NOMO-1 treated with DMSO at 0.1 percent for 48 hours (cell line): ENCODE measurements at regions not wholly inside any gene's neighbourhood (a gene's known extent, or its start where the extent isn't known, plus 50 kb on each side); places are given as distances from the start of the nearest gene placed in this dataset.
"Not testable (repeated sequence)": the region's sequence is repeated elsewhere in the genome, so short reads cannot be mapped to it uniquely, and the experiment has no call there.

ENCODE experiments used
- DNase-seq: peaks from one replicate; lab custom pipeline; 2025; ENCODE audit not compliant: unreplicated experiment; lab: John Stamatoyannopoulos, UW

- no peak for DNase-seq
These were observed 84.1 kb upstream of the ACKR3 start for GRCh38 chr2:236485519-236485918.

GRCh38 chr2:236489083-236489482 lies 80.5 kb upstream of the ACKR3 start:
- DNase-seq: not testable (repeated sequence)

GRCh38 chr2:236489895-236490404 lies 79.7 kb upstream of the ACKR3 start:
- no peak for DNase-seq

- no peak for DNase-seq
These were observed 73.3 kb upstream of the ACKR3 start for GRCh38 chr2:236496340-236496739.

GRCh38 chr2:236498369-236498768 lies 71.3 kb upstream of the ACKR3 start:
- DNase-seq: no peak

GRCh38 chr2:236499691-236500578 lies 69.7 kb upstream of the ACKR3 start:
- peak; percentile 33 for DNase-seq

- DNase-seq: no peak
These were observed 68.6 kb upstream of the ACKR3 start for GRCh38 chr2:236501026-236501425.

- DNase-seq: no peak
These were observed 68.1 kb upstream of the ACKR3 start for GRCh38 chr2:236501531-236501930.

- DNase-seq: no peak
These were observed 66.5 kb upstream of the ACKR3 start for GRCh38 chr2:236503100-236503499.

GRCh38 chr2:236503583-236503982 lies 66.0 kb upstream of the ACKR3 start:
- DNase-seq: no peak

GRCh38 chr2:236505041-236505440 lies 64.6 kb upstream of the ACKR3 start:
- no peak for DNase-seq

GRCh38 chr2:236505648-236506047 lies 64.0 kb upstream of the ACKR3 start:
- no peak for DNase-seq

- no peak for DNase-seq
These were observed 62.1 kb upstream of the ACKR3 start for GRCh38 chr2:236507393-236508085.

- no peak for DNase-seq
These were observed 61.2 kb upstream of the ACKR3 start for GRCh38 chr2:236508466-236508865.

- no peak for DNase-seq
These were observed 59.6 kb upstream of the ACKR3 start for GRCh38 chr2:236510034-236510433.

GRCh38 chr2:236511266-236511665 lies 58.4 kb upstream of the ACKR3 start:
- no peak for DNase-seq

GRCh38 chr2:236512267-236512666 lies 57.4 kb upstream of the ACKR3 start:
- no peak for DNase-seq

- peak; percentile 45 for DNase-seq
These were observed 56.7 kb upstream of the ACKR3 start for GRCh38 chr2:236512902-236513435.

- DNase-seq: no peak
These were observed 55.7 kb upstream of the ACKR3 start for GRCh38 chr2:236513956-236514355.

- DNase-seq: no peak
These were observed 52.9 kb upstream of the ACKR3 start for GRCh38 chr2:236516708-236517107.

GRCh38 chr2:236517251-236518031 lies 52.2 kb upstream of the ACKR3 start:
- no peak for DNase-seq
